Neural crest cell (in vitro differentiated cells): ENCODE measurements at regions not wholly inside any gene's neighbourhood (a gene's known extent, or its start where the extent isn't known, plus 50 kb on each side); places are given as distances from the start of the nearest gene placed in this dataset.
"Not testable (repeated sequence)": the region's sequence is repeated elsewhere in the genome, so short reads cannot be mapped to it uniquely, and the experiment has no call there.

Experiments
- DNase-seq: peaks from one replicate; pipeline ENCODE4 v3.0.0; 2021; ENCODE audit warnings: low read depth, mixed read lengths, low spot score
- H3K27ac Mint-ChIP-seq: one replicate; pipeline ENCODE4 v1.8.0; 2021; ENCODE audit warnings: mild to moderate bottlenecking, mixed read lengths; ENCODE audit not compliant: unreplicated experiment
- H3K27me3 Mint-ChIP-seq: 2 replicates; pipeline ENCODE4 v1.8.0; 2021; ENCODE audit warnings: low read depth, mild to moderate bottlenecking, mixed read lengths
- H3K36me3 Mint-ChIP-seq: 2 replicates; pipeline ENCODE4 v1.8.0; 2021; ENCODE audit warnings: low read depth, mild to moderate bottlenecking, mixed read lengths
- H3K4me1 Mint-ChIP-seq: 2 replicates; pipeline ENCODE4 v1.8.0; 2021; ENCODE audit warnings: mixed read lengths
- H3K4me3 Mint-ChIP-seq: one replicate; pipeline ENCODE4 v1.8.0; 2021; ENCODE audit warnings: mild to moderate bottlenecking, mixed read lengths
- H3K9me3 Mint-ChIP-seq: 2 replicates; pipeline ENCODE4 v1.8.0; 2021; ENCODE audit warnings: mixed read lengths
- TF ChIP-seq, protein P1 (sequence below): fragments of 200-600 bp; sonication (generic); conservative IDR thresholded peaks from 2 replicates; pipeline ENCODE4 v1.5.0; 2021; ENCODE audit warnings: antibody characterized with exemption, mild to moderate bottlenecking

- H3K4me1 Mint-ChIP-seq: no peaks in the 10 kb centered on the region
- H3K27ac Mint-ChIP-seq: no peak overlapping the region
- H3K4me3 Mint-ChIP-seq: no peak overlapping the region
- TF ChIP-seq, protein P1, sequence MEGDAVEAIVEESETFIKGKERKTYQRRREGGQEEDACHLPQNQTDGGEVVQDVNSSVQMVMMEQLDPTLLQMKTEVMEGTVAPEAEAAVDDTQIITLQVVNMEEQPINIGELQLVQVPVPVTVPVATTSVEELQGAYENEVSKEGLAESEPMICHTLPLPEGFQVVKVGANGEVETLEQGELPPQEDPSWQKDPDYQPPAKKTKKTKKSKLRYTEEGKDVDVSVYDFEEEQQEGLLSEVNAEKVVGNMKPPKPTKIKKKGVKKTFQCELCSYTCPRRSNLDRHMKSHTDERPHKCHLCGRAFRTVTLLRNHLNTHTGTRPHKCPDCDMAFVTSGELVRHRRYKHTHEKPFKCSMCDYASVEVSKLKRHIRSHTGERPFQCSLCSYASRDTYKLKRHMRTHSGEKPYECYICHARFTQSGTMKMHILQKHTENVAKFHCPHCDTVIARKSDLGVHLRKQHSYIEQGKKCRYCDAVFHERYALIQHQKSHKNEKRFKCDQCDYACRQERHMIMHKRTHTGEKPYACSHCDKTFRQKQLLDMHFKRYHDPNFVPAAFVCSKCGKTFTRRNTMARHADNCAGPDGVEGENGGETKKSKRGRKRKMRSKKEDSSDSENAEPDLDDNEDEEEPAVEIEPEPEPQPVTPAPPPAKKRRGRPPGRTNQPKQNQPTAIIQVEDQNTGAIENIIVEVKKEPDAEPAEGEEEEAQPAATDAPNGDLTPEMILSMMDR: peak; percentile 69
- H3K36me3 Mint-ChIP-seq: no peaks in the 10 kb centered on the region
- H3K9me3 Mint-ChIP-seq: no peaks in the 10 kb centered on the region
- no peak for DNase-seq
- H3K27me3 Mint-ChIP-seq: no peaks in the 10 kb centered on the region
Observed at GRCh38 chrX:35380808-35381700, 417.1 kb upstream of the MAGEB16 start.

GRCh38 chrX:35381709-35382108 lies 416.4 kb upstream of the MAGEB16 start:
- H3K27ac Mint-ChIP-seq, H3K9me3 Mint-ChIP-seq, DNase-seq, H3K27me3 Mint-ChIP-seq, H3K4me1 Mint-ChIP-seq, H3K36me3 Mint-ChIP-seq, H3K4me3 Mint-ChIP-seq: not testable (repeated sequence)

DNA sequence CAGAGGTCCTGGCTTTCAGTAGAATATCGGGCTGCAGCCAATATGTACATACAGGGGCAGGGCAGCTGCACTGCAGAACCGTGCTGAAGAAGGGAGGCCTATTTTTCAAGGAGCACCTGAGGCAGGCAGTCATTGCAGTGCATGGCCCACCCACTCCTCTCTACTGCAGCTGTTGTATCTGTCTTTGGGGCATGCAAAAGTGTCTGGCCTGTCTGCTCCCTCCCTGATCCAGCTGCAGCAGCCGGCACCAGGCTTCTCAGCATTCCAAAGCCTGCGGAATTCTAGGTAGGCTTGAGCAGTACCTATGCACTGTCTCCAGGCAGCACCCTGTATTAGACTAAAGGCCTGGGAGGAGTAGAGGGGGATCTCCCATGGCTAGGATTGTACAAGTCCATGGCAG lies 415.2 kb upstream of the MAGEB16 start:
- Mint-ChIP-seq H3K4me1 (no peaks in the 10 kb centered on the region), H3K27ac (no peak overlapping the region), H3K36me3 (no peaks in the 10 kb centered on the region), H3K9me3 (no peaks in the 10 kb centered on the region), H3K4me3 (no peak overlapping the region), H3K27me3 (no peaks in the 10 kb centered on the region)
- TF ChIP-seq, protein P1: no peak
- DNase-seq: no peak

- H3K36me3 Mint-ChIP-seq: no peaks in the 10 kb centered on the region
- H3K4me1 Mint-ChIP-seq: no peaks in the 10 kb centered on the region
- no peak for DNase-seq
- no peak overlapping the region for H3K4me3 Mint-ChIP-seq
- no peaks in the 10 kb centered on the region for H3K27me3 Mint-ChIP-seq
- TF ChIP-seq, protein P1: no peak
- H3K9me3 Mint-ChIP-seq: peaks cover 2% of the 10 kb centered on the region
- no peak overlapping the region for H3K27ac Mint-ChIP-seq
Observed at GRCh38 chrX:35392232-35392631, 405.9 kb upstream of the MAGEB16 start.

- TF ChIP-seq, protein P1: no peak
- no peak for DNase-seq
- Mint-ChIP-seq H3K27me3 (no peaks in the 10 kb centered on the region), H3K36me3 (no peaks in the 10 kb centered on the region), H3K27ac (no peak overlapping the region), H3K4me3 (no peak overlapping the region), H3K9me3 (peaks cover 8% of the 10 kb centered on the region), H3K4me1 (no peaks in the 10 kb centered on the region)
Observed at GRCh38 chrX:35406386-35406785, 391.8 kb upstream of the MAGEB16 start.

DNA sequence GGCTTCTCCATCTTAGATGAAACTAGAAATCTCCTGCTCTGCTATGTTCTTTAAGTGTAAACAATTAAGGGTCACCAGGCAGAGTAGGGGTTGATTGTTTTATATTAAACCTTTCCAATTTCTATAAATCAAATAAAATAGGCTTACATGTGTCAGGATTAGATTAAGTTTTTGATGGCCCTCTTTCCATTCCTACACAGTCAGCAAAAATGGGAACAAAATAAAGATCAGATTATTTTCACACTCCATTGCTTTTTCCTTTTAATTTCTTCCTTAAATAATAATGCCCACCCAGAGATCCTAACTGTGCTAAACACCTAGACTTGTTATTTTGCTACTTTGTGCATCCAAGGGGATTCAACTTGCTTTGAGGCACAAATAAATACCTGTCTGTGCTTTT lies 381.4 kb upstream of the MAGEB16 start:
- peaks cover 15% of the 10 kb centered on the region for H3K9me3 Mint-ChIP-seq

More for the DNA sequence above, 381.4 kb upstream of the MAGEB16 start:
- H3K4me3 Mint-ChIP-seq: no peak overlapping the region
- TF ChIP-seq, protein P1: no peak
- H3K27me3 Mint-ChIP-seq: no peaks in the 10 kb centered on the region
- H3K27ac Mint-ChIP-seq: no peak overlapping the region
- DNase-seq: no peak
- H3K36me3 Mint-ChIP-seq: peaks cover under 1% of the 10 kb centered on the region
- H3K4me1 Mint-ChIP-seq: no peaks in the 10 kb centered on the region
